HG03558 (cell line): ENCODE measurements at regions not wholly inside any gene's neighbourhood (a gene's known extent, or its start where the extent isn't known, plus 50 kb on each side); places are given as distances from the start of the nearest gene placed in this dataset.

Source experiments
- ATAC-seq: cut with Tn5 transposase; IDR thresholded peaks from one replicate; pipeline ENCODE4 v1.9.1; 2021; ENCODE audit warnings: moderate number of reproducible peaks; ENCODE audit not compliant: unreplicated experiment; ENCODE audit errors: extremely low read depth

GRCh38 chr12:124391340-124392261 lies 96.7 kb downstream of the RFLNA start:
- no peak for ATAC-seq

GRCh38 chr12:124390442-124391097 lies 95.7 kb downstream of the RFLNA start:
- no peak for ATAC-seq

GRCh38 chr12:124389725-124390441 lies 95.0 kb downstream of the RFLNA start:
- no peak for ATAC-seq

- no peak for ATAC-seq
These were observed 94.3 kb downstream of the RFLNA start for GRCh38 chr12:124389138-124389724.

GRCh38 chr12:124388679-124389137 lies 93.8 kb downstream of the RFLNA start:
- ATAC-seq: no peak

GRCh38 chr12:124388038-124388671 lies 93.3 kb downstream of the RFLNA start:
- ATAC-seq: no peak

GRCh38 chr12:124387528-124387911 lies 92.6 kb downstream of the RFLNA start:
- no peak for ATAC-seq

- ATAC-seq: no peak
These were observed 92.0 kb downstream of the RFLNA start for GRCh38 chr12:124386661-124387527.

- no peak for ATAC-seq
These were observed 91.2 kb downstream of the RFLNA start for GRCh38 chr12:124386059-124386458.

GRCh38 chr12:124385219-124385969 lies 90.5 kb downstream of the RFLNA start:
- ATAC-seq: no peak

GRCh38 chr12:124384299-124384894 lies 89.5 kb downstream of the RFLNA start:
- ATAC-seq: no peak

- ATAC-seq: no peak
These were observed 88.1 kb downstream of the RFLNA start for GRCh38 chr12:124383028-124383427.

- ATAC-seq: no peak
These were observed 86.8 kb downstream of the RFLNA start for GRCh38 chr12:124381456-124382296.

GRCh38 chr12:124380796-124381455 lies 86.0 kb downstream of the RFLNA start:
- no peak for ATAC-seq

GRCh38 chr12:124379938-124380754 lies 85.3 kb downstream of the RFLNA start:
- ATAC-seq: no peak
